Glutamatergic neuron (in vitro differentiated cells): ENCODE measurements at regions not wholly inside any gene's neighbourhood (a gene's known extent, or its start where the extent isn't known, plus 50 kb on each side); places are given as distances from the start of the nearest gene placed in this dataset.
A peak's percentile ranks its signal among the peaks of the same experiment; 100 is the strongest.

Experiments used
- DNase-seq: peaks from one replicate; pipeline ENCODE4 v3.0.0; 2022
- H3K27ac Mint-ChIP-seq: one replicate; pipeline ENCODE4 v1.8.0; 2020; ENCODE audit warnings: mild to moderate bottlenecking, mixed read lengths, inconsistent platforms; ENCODE audit not compliant: unreplicated experiment
- H3K27me3 Mint-ChIP-seq: one replicate; pipeline ENCODE4 v1.8.0; 2020; ENCODE audit warnings: mild to moderate bottlenecking, moderate library complexity, mixed read lengths, inconsistent platforms; ENCODE audit not compliant: unreplicated experiment
- H3K36me3 Mint-ChIP-seq: one replicate; pipeline ENCODE4 v1.8.0; 2020; ENCODE audit warnings: mild to moderate bottlenecking, mixed read lengths, inconsistent platforms; ENCODE audit not compliant: unreplicated experiment
- H3K4me1 Mint-ChIP-seq: one replicate; pipeline ENCODE4 v1.8.0; 2020; ENCODE audit warnings: mild to moderate bottlenecking, low read depth, mixed read lengths, inconsistent platforms; ENCODE audit not compliant: unreplicated experiment
- H3K4me3 Mint-ChIP-seq: one replicate; pipeline ENCODE4 v1.8.0; 2020; ENCODE audit warnings: mild to moderate bottlenecking, mixed read lengths, inconsistent platforms; ENCODE audit not compliant: unreplicated experiment
- H3K9me3 Mint-ChIP-seq: one replicate; pipeline ENCODE4 v1.8.0; 2020; ENCODE audit warnings: mild to moderate bottlenecking, moderate library complexity, mixed read lengths, inconsistent platforms; ENCODE audit not compliant: unreplicated experiment
- TF ChIP-seq, protein P1 (sequence below): fragments of 200-600 bp; sonication (generic); IDR thresholded peaks from one replicate; pipeline ENCODE4 v1.5.0; 2021; ENCODE audit not compliant: partially characterized antibody, unreplicated experiment

GRCh38 chr4:125749354-125749753 lies 434.6 kb downstream of the FAT4 start:
- peaks cover 10% of the 10 kb centered on the region for H3K4me1 Mint-ChIP-seq
- TF ChIP-seq, protein P1, sequence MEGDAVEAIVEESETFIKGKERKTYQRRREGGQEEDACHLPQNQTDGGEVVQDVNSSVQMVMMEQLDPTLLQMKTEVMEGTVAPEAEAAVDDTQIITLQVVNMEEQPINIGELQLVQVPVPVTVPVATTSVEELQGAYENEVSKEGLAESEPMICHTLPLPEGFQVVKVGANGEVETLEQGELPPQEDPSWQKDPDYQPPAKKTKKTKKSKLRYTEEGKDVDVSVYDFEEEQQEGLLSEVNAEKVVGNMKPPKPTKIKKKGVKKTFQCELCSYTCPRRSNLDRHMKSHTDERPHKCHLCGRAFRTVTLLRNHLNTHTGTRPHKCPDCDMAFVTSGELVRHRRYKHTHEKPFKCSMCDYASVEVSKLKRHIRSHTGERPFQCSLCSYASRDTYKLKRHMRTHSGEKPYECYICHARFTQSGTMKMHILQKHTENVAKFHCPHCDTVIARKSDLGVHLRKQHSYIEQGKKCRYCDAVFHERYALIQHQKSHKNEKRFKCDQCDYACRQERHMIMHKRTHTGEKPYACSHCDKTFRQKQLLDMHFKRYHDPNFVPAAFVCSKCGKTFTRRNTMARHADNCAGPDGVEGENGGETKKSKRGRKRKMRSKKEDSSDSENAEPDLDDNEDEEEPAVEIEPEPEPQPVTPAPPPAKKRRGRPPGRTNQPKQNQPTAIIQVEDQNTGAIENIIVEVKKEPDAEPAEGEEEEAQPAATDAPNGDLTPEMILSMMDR: no peak
- no peak overlapping the region for H3K4me3 Mint-ChIP-seq
- no peaks in the 10 kb centered on the region for H3K36me3 Mint-ChIP-seq
- H3K27me3 Mint-ChIP-seq: peaks cover 4% of the 10 kb centered on the region
- no peak for DNase-seq
- H3K9me3 Mint-ChIP-seq: peaks cover 5% of the 10 kb centered on the region
- H3K27ac Mint-ChIP-seq: no peak overlapping the region

DNA sequence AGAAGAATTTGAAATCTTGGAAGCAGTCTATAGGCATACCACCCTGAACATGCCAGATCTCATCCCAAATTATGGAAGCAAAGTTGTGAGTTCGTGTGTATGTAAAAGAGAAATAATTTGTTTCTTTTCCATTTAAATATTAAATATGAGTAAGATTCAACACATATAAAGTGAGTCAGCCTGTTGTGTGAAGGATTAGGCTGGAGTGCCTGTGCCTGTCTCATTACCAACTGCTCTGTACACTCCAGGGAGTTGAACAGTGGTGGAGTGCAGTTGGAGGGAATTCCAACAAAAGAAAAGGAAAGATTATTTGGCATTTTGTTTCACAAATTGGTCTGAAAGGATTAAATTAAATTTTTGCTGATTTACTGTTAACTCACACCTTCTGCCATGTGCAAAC lies 435.6 kb downstream of the FAT4 start:
- no peaks in the 10 kb centered on the region for H3K36me3 Mint-ChIP-seq
- no peak for DNase-seq
- peaks cover 3% of the 10 kb centered on the region for H3K9me3 Mint-ChIP-seq
- peaks cover 10% of the 10 kb centered on the region for H3K4me1 Mint-ChIP-seq
- no peak overlapping the region for H3K4me3 Mint-ChIP-seq
- peaks cover 4% of the 10 kb centered on the region for H3K27me3 Mint-ChIP-seq
- TF ChIP-seq, protein P1: no peak
- H3K27ac Mint-ChIP-seq: peak overlapping the region; percentile 29

DNA sequence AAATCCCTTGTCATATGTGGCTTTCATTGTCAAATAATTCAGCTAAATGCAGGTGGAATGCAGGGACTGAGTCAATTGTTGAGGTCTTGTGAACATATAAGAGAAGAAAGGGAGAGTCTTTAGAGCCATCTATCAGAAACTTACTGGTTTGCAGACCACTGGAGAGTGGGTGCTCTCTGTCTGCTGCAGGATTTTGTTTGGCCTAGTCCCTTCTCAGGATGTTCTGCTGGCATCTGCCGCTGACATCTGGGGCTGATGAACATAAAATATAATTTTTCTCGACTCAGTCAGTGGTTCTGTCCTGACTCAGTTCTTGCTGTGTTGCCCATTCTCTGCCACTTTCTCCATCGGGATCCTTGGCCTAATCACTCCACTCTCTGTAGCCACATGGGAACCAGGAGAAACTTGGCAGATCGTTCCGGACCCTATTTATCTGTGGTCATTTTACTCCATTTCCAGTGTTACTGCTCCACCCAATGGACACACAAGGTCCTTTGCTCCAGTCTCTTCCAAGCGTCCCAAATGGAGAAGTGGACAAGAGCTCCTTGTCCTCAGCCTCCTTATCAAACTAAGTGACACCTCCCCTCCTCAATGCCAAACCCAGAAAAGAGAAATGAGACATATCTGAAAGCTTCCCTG lies 436.2 kb downstream of the FAT4 start:
- Mint-ChIP-seq H3K36me3 (no peaks in the 10 kb centered on the region), H3K9me3 (peaks cover 3% of the 10 kb centered on the region), H3K4me1 (peaks cover 10% of the 10 kb centered on the region), H3K4me3 (no peak overlapping the region), H3K27ac (peak overlapping the region; percentile 29), H3K27me3 (peaks cover 4% of the 10 kb centered on the region)
- TF ChIP-seq, protein P1: no peak
- DNase-seq: no peak

DNA sequence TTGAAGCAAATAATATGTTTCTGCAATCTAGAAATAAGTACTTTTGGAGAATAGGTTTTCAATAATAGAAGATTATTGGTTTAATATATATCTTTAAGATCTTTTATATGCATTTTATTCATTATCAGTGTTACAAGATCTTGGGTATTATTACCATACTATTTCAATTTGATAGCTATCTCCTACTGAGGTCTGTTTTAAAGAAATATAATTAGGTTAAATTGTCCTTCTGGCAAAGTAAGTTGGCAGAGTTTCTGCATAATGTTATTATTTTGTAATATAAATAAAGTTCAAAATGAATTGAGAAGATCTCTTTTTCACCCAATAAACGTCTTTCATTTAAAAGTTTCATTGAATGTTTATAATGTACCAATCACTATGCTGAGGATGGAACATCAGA lies 443.7 kb downstream of the FAT4 start:
- Mint-ChIP-seq H3K27me3 (peaks cover 3% of the 10 kb centered on the region), H3K4me3 (no peak overlapping the region), H3K36me3 (no peaks in the 10 kb centered on the region), H3K4me1 (peaks cover 6% of the 10 kb centered on the region), H3K9me3 (no peaks in the 10 kb centered on the region), H3K27ac (no peak overlapping the region)
- TF ChIP-seq, protein P1: no peak
- no peak for DNase-seq

DNA sequence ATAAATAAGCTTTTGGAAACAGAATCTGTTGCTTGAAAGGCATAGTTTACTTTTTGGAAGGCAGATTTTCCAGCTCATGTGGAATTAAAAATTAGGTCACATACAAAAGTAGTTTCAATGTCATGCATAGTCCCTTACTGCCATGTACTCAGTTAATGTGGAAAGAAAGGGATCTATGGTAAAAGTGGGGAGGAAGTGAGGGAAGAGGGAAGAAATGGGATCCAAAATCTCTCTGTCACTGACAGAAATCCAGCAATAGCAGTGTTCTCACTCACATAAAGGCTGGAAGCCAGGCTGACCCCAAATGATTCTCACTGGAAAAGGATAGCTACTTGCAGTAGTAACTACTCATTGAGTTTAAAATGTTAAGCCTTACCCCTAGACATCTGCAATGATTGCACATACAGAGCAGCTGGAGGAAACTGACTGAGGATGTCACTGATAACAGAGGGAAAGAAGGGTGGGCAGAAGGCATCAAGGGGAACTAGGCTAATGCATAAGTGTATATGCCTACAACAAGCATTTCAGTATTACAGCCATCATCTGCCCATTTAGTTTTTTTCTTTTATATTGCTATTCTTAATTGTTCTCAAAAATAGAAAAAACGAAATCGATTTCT lies 445.6 kb downstream of the FAT4 start:
- no peaks in the 10 kb centered on the region for H3K36me3 Mint-ChIP-seq
- H3K4me1 Mint-ChIP-seq: peaks cover 6% of the 10 kb centered on the region
- no peak for DNase-seq
- no peaks in the 10 kb centered on the region for H3K9me3 Mint-ChIP-seq
- peak overlapping the region; percentile 36 for H3K27ac Mint-ChIP-seq
- H3K4me3 Mint-ChIP-seq: no peak overlapping the region
- H3K27me3 Mint-ChIP-seq: peaks cover 3% of the 10 kb centered on the region
- TF ChIP-seq, protein P1: no peak
